ENCODE measurements at regions not wholly inside any gene's neighbourhood (a gene's known extent, or its start where the extent isn't known, plus 50 kb on each side); places are given as distances from the start of the nearest gene placed in this dataset.

DNA sequence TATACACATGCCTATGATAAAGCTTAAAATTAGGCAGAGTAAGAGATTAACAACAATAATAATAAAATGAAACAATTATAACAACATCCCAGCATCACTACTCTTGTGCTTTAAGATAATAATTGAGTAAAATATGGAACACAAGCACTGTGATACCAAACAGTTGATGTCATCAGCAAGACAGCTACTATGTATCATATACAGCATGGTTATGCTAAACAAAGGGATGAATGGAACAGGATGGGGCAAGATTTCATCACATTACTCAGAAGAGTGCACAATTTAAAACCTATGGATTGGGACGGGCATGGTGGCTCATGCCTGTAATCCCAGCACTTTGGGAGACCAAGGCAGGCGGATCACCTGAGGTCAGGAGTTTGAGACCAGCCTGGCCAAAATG, 1221.0 kb downstream of the SUCLG1 start:
- TF ChIP-seq USF1 (IDR thresholded peaks at IDR 0.05) (no peak), ZBTB7A (IDR thresholded peaks at IDR 0.05; ENCODE audit: low read depth) (no peak), YY1 (IDR thresholded peaks at IDR 0.05; ENCODE audit: low read depth) (no peak), MAX (IDR thresholded peaks at IDR 0.05) (no peak), TCF12 (IDR thresholded peaks at IDR 0.05; ENCODE audit: low read depth) (no peak), EGR1 (IDR thresholded peaks at IDR 0.05) (no peak), FOXM1 (IDR thresholded peaks at IDR 0.05; ENCODE audit: borderline replicate concordance, low read depth) (no peak), CREB1 (IDR thresholded peaks at IDR 0.05; ENCODE audit: low read depth) (no peak), EP300 (IDR thresholded peaks at IDR 0.05; ENCODE audit: borderline replicate concordance) (no peak), TAF1 (IDR thresholded peaks at IDR 0.05; ENCODE audit: low read depth) (no peak), RAD21 (IDR thresholded peaks at IDR 0.05; ENCODE audit: low read depth) (no peak), REST (IDR thresholded peaks at IDR 0.05; ENCODE audit: low read depth) (no peak), CEBPB (IDR thresholded peaks at IDR 0.05) (no peak), TEAD4 (IDR thresholded peaks at IDR 0.05) (no peak), NFIC (IDR thresholded peaks at IDR 0.05) (no peak)

GRCh38 chr2:83234246-83234645, 1224.8 kb downstream of the SUCLG1 start:
- TF ChIP-seq FOXM1 (IDR thresholded peaks at IDR 0.05; ENCODE audit: borderline replicate concordance, low read depth) (no peak), USF1 (IDR thresholded peaks at IDR 0.05) (no peak), REST (IDR thresholded peaks at IDR 0.05; ENCODE audit: low read depth) (no peak), MAX (IDR thresholded peaks at IDR 0.05) (no peak)

GRCh38 chr2:83233781-83234180, 1225.3 kb downstream of the SUCLG1 start:
- TF ChIP-seq TEAD4 (IDR thresholded peaks at IDR 0.05) = no peak
- TF ChIP-seq CREB1 (IDR thresholded peaks at IDR 0.05; ENCODE audit: low read depth) = no peak
- no peak for TF ChIP-seq ZBTB7A (IDR thresholded peaks at IDR 0.05; ENCODE audit: low read depth)
- no peak for TF ChIP-seq YY1 (IDR thresholded peaks at IDR 0.05; ENCODE audit: low read depth)
- TF ChIP-seq USF1 (IDR thresholded peaks at IDR 0.05) = no peak
- TF ChIP-seq TCF12 (IDR thresholded peaks at IDR 0.05; ENCODE audit: low read depth) = no peak
- no peak for TF ChIP-seq FOXM1 (IDR thresholded peaks at IDR 0.05; ENCODE audit: borderline replicate concordance, low read depth)
- no peak for TF ChIP-seq TAF1 (IDR thresholded peaks at IDR 0.05; ENCODE audit: low read depth)
- no peak for TF ChIP-seq MAX (IDR thresholded peaks at IDR 0.05)
- TF ChIP-seq EGR1 (IDR thresholded peaks at IDR 0.05) = no peak
- TF ChIP-seq EP300 (IDR thresholded peaks at IDR 0.05; ENCODE audit: borderline replicate concordance) = no peak
- TF ChIP-seq RAD21 (IDR thresholded peaks at IDR 0.05; ENCODE audit: low read depth) = no peak
- no peak for TF ChIP-seq CEBPB (IDR thresholded peaks at IDR 0.05)
- TF ChIP-seq REST (IDR thresholded peaks at IDR 0.05; ENCODE audit: low read depth) = no peak
- no peak for TF ChIP-seq NFIC (IDR thresholded peaks at IDR 0.05)

GRCh38 chr2:83233326-83233725, 1225.8 kb downstream of the SUCLG1 start:
- no peak for TF ChIP-seq MAX (IDR thresholded peaks at IDR 0.05)
